ENCODE measurements at regions not wholly inside any gene's neighbourhood (a gene's known extent, or its start where the extent isn't known, plus 50 kb on each side); places are given as distances from the start of the nearest gene placed in this dataset.

- Histone ChIP-seq H3K36me3 (no peaks in the 10 kb centered on the region), H3K27ac (no peak overlapping the region), H3K4me3 (ENCODE audit: low read depth in 1 of 2, low read length in 1 of 2) (no peak overlapping the region), H3K4me1 (ENCODE audit: control insufficient read depth in 1 of 2, insufficient read depth in 1 of 2, low read depth in 1 of 2, low read length in 1 of 2) (no peaks in the 10 kb centered on the region), H3K9me3 (no peaks in the 10 kb centered on the region), H3K27me3 (peaks cover 17% of the 10 kb centered on the region)
- no peak for TF ChIP-seq CTCF (IDR thresholded peaks at IDR 0.05)
Observed at GRCh38 chr5:56358703-56359681, 125.9 kb upstream of the ANKRD55 start.

GRCh38 chr5:56358046-56358445 lies 124.9 kb upstream of the ANKRD55 start:
- Histone ChIP-seq H3K36me3 (no peaks in the 10 kb centered on the region), H3K4me1 (ENCODE audit: control insufficient read depth in 1 of 2, insufficient read depth in 1 of 2, low read depth in 1 of 2, low read length in 1 of 2) (no peaks in the 10 kb centered on the region), H3K4me3 (ENCODE audit: low read depth in 1 of 2, low read length in 1 of 2) (no peak overlapping the region), H3K27me3 (peaks cover 17% of the 10 kb centered on the region), H3K9me3 (no peaks in the 10 kb centered on the region), H3K27ac (no peak overlapping the region)
- TF ChIP-seq CTCF (IDR thresholded peaks at IDR 0.05): no peak

GRCh38 chr5:56357426-56357825 lies 124.3 kb upstream of the ANKRD55 start:
- Histone ChIP-seq H3K36me3 (no peaks in the 10 kb centered on the region), H3K4me3 (ENCODE audit: low read depth in 1 of 2, low read length in 1 of 2) (no peak overlapping the region), H3K4me1 (ENCODE audit: control insufficient read depth in 1 of 2, insufficient read depth in 1 of 2, low read depth in 1 of 2, low read length in 1 of 2) (no peaks in the 10 kb centered on the region), H3K27me3 (peaks cover 17% of the 10 kb centered on the region), H3K9me3 (no peaks in the 10 kb centered on the region), H3K27ac (no peak overlapping the region)
- no peak for TF ChIP-seq CTCF (IDR thresholded peaks at IDR 0.05)

- no peaks in the 10 kb centered on the region for H3K9me3 ChIP-seq
- H3K27ac ChIP-seq: no peak overlapping the region
- H3K4me3 ChIP-seq (ENCODE audit: low read depth in 1 of 2, low read length in 1 of 2): no peak overlapping the region
- H3K27me3 ChIP-seq: peaks cover 17% of the 10 kb centered on the region
- no peak for TF ChIP-seq CTCF (IDR thresholded peaks at IDR 0.05)
- no peaks in the 10 kb centered on the region for H3K4me1 ChIP-seq (ENCODE audit: control insufficient read depth in 1 of 2, insufficient read depth in 1 of 2, low read depth in 1 of 2, low read length in 1 of 2)
- no peaks in the 10 kb centered on the region for H3K36me3 ChIP-seq
Observed at GRCh38 chr5:56356836-56357160, 123.7 kb upstream of the ANKRD55 start.

GRCh38 chr5:56356121-56356835 lies 123.1 kb upstream of the ANKRD55 start:
- H3K4me1 ChIP-seq (ENCODE audit: control insufficient read depth in 1 of 2, insufficient read depth in 1 of 2, low read depth in 1 of 2, low read length in 1 of 2): no peaks in the 10 kb centered on the region
- TF ChIP-seq CTCF (IDR thresholded peaks at IDR 0.05): no peak
- no peaks in the 10 kb centered on the region for H3K36me3 ChIP-seq
- peaks cover 15% of the 10 kb centered on the region for H3K27me3 ChIP-seq
- H3K4me3 ChIP-seq (ENCODE audit: low read depth in 1 of 2, low read length in 1 of 2): no peak overlapping the region
- no peaks in the 10 kb centered on the region for H3K9me3 ChIP-seq
- no peak overlapping the region for H3K27ac ChIP-seq

Measured in neutrophil (primary cell).